Endothelial cell (in vitro differentiated cells): ENCODE measurements at regions not wholly inside any gene's neighbourhood (a gene's known extent, or its start where the extent isn't known, plus 50 kb on each side); places are given as distances from the start of the nearest gene placed in this dataset.

Source experiments
- DNase-seq: peaks from one replicate; pipeline ENCODE4 v3.0.0; 2021; ENCODE audit warnings: low spot score
- H3K27ac Mint-ChIP-seq: one replicate; pipeline ENCODE4 v1.8.0; 2021; ENCODE audit warnings: mixed read lengths, inconsistent platforms; ENCODE audit not compliant: unreplicated experiment
- H3K27me3 Mint-ChIP-seq: one replicate; pipeline ENCODE4 v1.8.0; 2021; ENCODE audit warnings: mild to moderate bottlenecking, moderate library complexity, mixed read lengths, inconsistent platforms; ENCODE audit not compliant: unreplicated experiment
- H3K36me3 Mint-ChIP-seq: one replicate; pipeline ENCODE4 v1.8.0; 2021; ENCODE audit warnings: mild to moderate bottlenecking, low read depth, mixed read lengths, inconsistent platforms; ENCODE audit not compliant: unreplicated experiment
- H3K4me1 Mint-ChIP-seq: one replicate; pipeline ENCODE4 v1.8.0; 2021; ENCODE audit warnings: mild to moderate bottlenecking, mixed read lengths, inconsistent platforms; ENCODE audit not compliant: unreplicated experiment
- H3K4me3 Mint-ChIP-seq: one replicate; pipeline ENCODE4 v1.8.0; 2021; ENCODE audit warnings: mild to moderate bottlenecking, mixed read lengths, inconsistent platforms; ENCODE audit not compliant: unreplicated experiment
- H3K9me3 Mint-ChIP-seq: one replicate; pipeline ENCODE4 v1.8.0; 2021; ENCODE audit warnings: mixed read lengths, inconsistent platforms; ENCODE audit not compliant: unreplicated experiment
- TF ChIP-seq, protein P1 (sequence below): fragments of 200-600 bp; sonication (generic); IDR thresholded peaks from one replicate; pipeline ENCODE4 v1.5.0; 2021; ENCODE audit warnings: antibody characterized with exemption; ENCODE audit not compliant: unreplicated experiment

DNA sequence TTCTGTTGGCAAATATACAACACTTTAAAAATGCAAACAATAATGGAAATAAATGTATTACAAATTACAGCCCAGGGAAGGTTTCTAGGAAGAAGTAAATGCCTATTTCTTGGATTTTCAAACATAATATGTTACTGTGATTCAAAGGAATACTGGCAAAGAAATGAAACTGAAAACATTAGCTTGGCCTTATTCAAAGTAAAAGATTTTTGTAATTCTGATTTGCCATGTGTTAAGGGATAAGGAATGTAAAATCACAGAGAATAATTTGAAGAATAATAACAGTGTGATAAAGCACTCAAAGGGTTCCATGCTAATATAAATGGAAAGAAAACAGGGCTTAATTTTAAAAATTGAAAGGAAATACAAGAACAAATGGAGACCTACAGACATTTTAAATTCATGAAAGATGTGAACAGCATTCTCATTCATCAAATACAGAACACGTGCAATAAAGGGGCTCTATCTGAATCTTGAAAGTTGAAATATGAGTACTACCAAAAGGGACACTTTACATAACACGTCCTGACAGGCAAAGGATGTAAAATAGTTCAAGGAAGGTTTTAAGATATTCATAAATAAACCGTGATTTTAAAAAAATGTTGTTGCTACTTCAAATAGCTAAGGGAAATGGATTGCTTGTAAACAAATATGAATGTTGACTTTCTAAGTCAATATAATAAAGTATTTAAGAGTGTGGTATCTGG lies 138.1 kb downstream of the RFPL4B start:
- no peak for DNase-seq
- no peak overlapping the region for H3K27ac Mint-ChIP-seq
- peaks cover 11% of the 10 kb centered on the region for H3K4me1 Mint-ChIP-seq
- H3K36me3 Mint-ChIP-seq, result no peaks in the 10 kb centered on the region
- H3K4me3 Mint-ChIP-seq, result no peak overlapping the region
- H3K27me3 Mint-ChIP-seq, result no peaks in the 10 kb centered on the region
- TF ChIP-seq, protein P1, sequence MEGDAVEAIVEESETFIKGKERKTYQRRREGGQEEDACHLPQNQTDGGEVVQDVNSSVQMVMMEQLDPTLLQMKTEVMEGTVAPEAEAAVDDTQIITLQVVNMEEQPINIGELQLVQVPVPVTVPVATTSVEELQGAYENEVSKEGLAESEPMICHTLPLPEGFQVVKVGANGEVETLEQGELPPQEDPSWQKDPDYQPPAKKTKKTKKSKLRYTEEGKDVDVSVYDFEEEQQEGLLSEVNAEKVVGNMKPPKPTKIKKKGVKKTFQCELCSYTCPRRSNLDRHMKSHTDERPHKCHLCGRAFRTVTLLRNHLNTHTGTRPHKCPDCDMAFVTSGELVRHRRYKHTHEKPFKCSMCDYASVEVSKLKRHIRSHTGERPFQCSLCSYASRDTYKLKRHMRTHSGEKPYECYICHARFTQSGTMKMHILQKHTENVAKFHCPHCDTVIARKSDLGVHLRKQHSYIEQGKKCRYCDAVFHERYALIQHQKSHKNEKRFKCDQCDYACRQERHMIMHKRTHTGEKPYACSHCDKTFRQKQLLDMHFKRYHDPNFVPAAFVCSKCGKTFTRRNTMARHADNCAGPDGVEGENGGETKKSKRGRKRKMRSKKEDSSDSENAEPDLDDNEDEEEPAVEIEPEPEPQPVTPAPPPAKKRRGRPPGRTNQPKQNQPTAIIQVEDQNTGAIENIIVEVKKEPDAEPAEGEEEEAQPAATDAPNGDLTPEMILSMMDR, result no peak
- no peaks in the 10 kb centered on the region for H3K9me3 Mint-ChIP-seq

DNA sequence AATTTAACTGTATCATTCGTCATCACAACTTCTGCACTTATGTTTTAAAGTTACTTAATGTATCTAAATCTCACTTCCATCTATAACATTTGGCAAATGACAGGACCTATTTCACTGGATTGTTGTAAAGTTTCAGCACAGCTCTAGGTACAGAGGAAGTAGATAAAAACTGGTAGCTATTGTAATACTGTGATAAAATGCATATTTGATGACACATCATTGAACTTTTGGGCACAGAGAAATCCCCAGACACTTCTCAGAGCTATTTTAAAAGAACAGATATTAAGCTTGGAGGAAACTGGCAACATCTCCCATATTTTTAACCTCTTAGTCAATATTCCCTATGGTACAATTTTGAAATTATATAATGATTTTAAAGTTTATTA lies 138.7 kb downstream of the RFPL4B start:
- no peaks in the 10 kb centered on the region for H3K9me3 Mint-ChIP-seq

GRCh38 chr6:112486454-112486853 lies 139.3 kb downstream of the RFPL4B start:
- no peaks in the 10 kb centered on the region for H3K9me3 Mint-ChIP-seq
- H3K4me3 Mint-ChIP-seq, result no peak overlapping the region
- no peak for DNase-seq
- H3K36me3 Mint-ChIP-seq, result no peaks in the 10 kb centered on the region
- H3K4me1 Mint-ChIP-seq, result peaks cover 11% of the 10 kb centered on the region
- H3K27ac Mint-ChIP-seq, result no peak overlapping the region
- TF ChIP-seq, protein P1, result no peak
- no peaks in the 10 kb centered on the region for H3K27me3 Mint-ChIP-seq

More for the DNA sequence above, 138.7 kb downstream of the RFPL4B start:
- TF ChIP-seq, protein P1, result no peak
- H3K4me1 Mint-ChIP-seq, result peaks cover 11% of the 10 kb centered on the region
- H3K4me3 Mint-ChIP-seq, result no peak overlapping the region
- no peaks in the 10 kb centered on the region for H3K27me3 Mint-ChIP-seq
- no peaks in the 10 kb centered on the region for H3K36me3 Mint-ChIP-seq
- no peak overlapping the region for H3K27ac Mint-ChIP-seq
- no peak for DNase-seq

DNA sequence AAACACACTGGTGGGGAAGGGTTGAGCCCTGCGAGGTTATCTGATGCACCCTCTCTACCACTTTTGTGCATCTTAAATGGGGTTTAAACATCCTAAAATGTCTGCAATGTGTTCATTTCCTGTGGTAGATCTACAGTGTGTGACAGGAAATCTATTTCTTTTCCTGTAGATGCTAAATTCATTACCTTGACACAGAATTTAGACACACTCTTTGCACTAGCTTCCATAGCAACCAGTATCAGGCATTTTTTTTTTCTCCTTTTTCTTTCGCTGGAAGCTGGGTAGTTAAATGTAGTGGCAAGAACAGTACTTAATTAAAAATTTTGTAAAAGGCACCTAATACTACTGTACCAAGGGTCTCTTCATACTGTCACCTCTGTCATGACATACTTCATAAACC lies 141.1 kb downstream of the RFPL4B start:
- Mint-ChIP-seq H3K36me3 (no peaks in the 10 kb centered on the region), H3K9me3 (no peaks in the 10 kb centered on the region), H3K4me1 (peaks cover 11% of the 10 kb centered on the region), H3K4me3 (no peak overlapping the region), H3K27me3 (no peaks in the 10 kb centered on the region), H3K27ac (no peak overlapping the region)
- DNase-seq, result no peak
- TF ChIP-seq, protein P1, result no peak

DNA sequence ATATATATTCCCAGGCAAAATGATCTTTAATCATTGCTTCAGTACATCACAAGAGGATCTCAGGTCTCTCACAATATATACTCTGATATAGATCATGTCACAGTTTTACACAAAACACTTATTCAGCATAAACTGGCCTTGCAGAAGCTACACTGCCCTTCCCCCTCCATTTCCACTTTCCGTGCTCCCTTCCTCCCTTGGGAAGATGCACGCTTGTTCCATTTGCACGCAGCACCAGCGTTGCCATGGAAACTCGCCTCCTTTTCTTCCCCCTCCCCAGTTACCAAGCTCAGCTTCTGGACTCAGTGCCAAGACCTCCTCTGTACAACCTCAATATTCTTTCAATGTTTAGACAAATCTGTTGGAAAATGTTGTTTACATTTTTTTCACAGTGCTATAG lies 154.6 kb downstream of the RFPL4B start:
- H3K27me3 Mint-ChIP-seq, result no peaks in the 10 kb centered on the region
- TF ChIP-seq, protein P1, result no peak
- H3K27ac Mint-ChIP-seq, result no peak overlapping the region

More for the DNA sequence above, 154.6 kb downstream of the RFPL4B start:
- no peaks in the 10 kb centered on the region for H3K36me3 Mint-ChIP-seq
- no peak overlapping the region for H3K4me3 Mint-ChIP-seq
- H3K9me3 Mint-ChIP-seq, result no peaks in the 10 kb centered on the region
- peak; percentile 38 for DNase-seq
- H3K4me1 Mint-ChIP-seq, result peaks cover 9% of the 10 kb centered on the region
